GM23338 (cell line): ENCODE measurements at regions not wholly inside any gene's neighbourhood (a gene's known extent, or its start where the extent isn't known, plus 50 kb on each side); places are given as distances from the start of the nearest gene placed in this dataset.

Experiments
- ATAC-seq: fragments of 200-7000 bp; cut with Tn5 transposase; 3 replicates; pipeline ENCODE4 v1.9.1; 2020
- DNase-seq: peaks from one replicate; pipeline ENCODE4 v3.0.0-alpha.2; 2015; ENCODE audit warnings: low spot score
- H2AFZ ChIP-seq: fragments of 200-600 bp; sonication (generic); 2 replicates; pipeline ENCODE4 v1.8.0; 2016; ENCODE audit warnings: antibody characterized with exemption, mild to moderate bottlenecking, moderate library complexity
- H3F3A ChIP-seq: fragments of 200-600 bp; sonication (generic); replicated peaks from 2 replicates; pipeline ENCODE4 v1.8.0; 2017; ENCODE audit warnings: antibody characterized with exemption, mixed run types, low read depth
- H3K27ac ChIP-seq: fragments of 200-600 bp; sonication (generic); 2 replicates; pipeline ENCODE4 v1.6.1; 2016; ENCODE audit warnings: low read depth
- H3K27me3 ChIP-seq: fragments of 200-600 bp; sonication (generic); 2 replicates; pipeline ENCODE4 v1.8.0; 2016; ENCODE audit warnings: mild to moderate bottlenecking, mixed run types, moderate library complexity; ENCODE audit not compliant: insufficient read depth
- H3K36me3 ChIP-seq: fragments of 200-600 bp; sonication (generic); 2 replicates; pipeline ENCODE4 v1.8.0; 2016; ENCODE audit warnings: mild to moderate bottlenecking; ENCODE audit not compliant: insufficient read depth
- H3K4me1 ChIP-seq: fragments of 200-600 bp; sonication (generic); 2 replicates; pipeline ENCODE4 v1.8.0; 2016; ENCODE audit warnings: mild to moderate bottlenecking, moderate library complexity; ENCODE audit not compliant: insufficient read depth
- H3K4me2 ChIP-seq: fragments of 200-600 bp; sonication (generic); 2 replicates; pipeline ENCODE4 v1.7.1; 2017; ENCODE audit warnings: mixed run types
- H3K4me3 ChIP-seq: fragments of 200-600 bp; sonication (generic); 2 replicates; pipeline ENCODE4 v1.6.1; 2016; ENCODE audit warnings: mixed run types
- H3K79me2 ChIP-seq: fragments of 200-600 bp; sonication (generic); replicated peaks from 2 replicates; pipeline ENCODE4 v1.8.0; 2017; ENCODE audit warnings: mild to moderate bottlenecking; ENCODE audit not compliant: insufficient read depth
- H3K9me2 ChIP-seq: fragments of 200-600 bp; sonication (generic); 2 replicates; pipeline ENCODE4 v1.8.0; 2017; ENCODE audit not compliant: insufficient read depth
- H4K20me1 ChIP-seq: fragments of 200-600 bp; sonication (generic); replicated peaks from 2 replicates; pipeline ENCODE4 v1.8.0; 2017; ENCODE audit warnings: mild to moderate bottlenecking; ENCODE audit not compliant: insufficient read depth
- H3K27ac Mint-ChIP-seq: 2 replicates; pipeline ENCODE4 v1.8.0; 2020; ENCODE audit warnings: inconsistent platforms, mild to moderate bottlenecking, moderate library complexity, mixed read lengths
- H3K27me3 Mint-ChIP-seq: 3 replicates; pipeline ENCODE4 v1.8.0; 2022; ENCODE audit warnings: low read depth, mild to moderate bottlenecking, moderate library complexity, mixed read lengths, inconsistent platforms; ENCODE audit not compliant: insufficient read depth, poor library complexity
- H3K36me3 Mint-ChIP-seq: 3 replicates; pipeline ENCODE4 v1.8.0; 2021; ENCODE audit warnings: low read depth, mild to moderate bottlenecking, inconsistent platforms, moderate library complexity, mixed read lengths
- H3K4me1 Mint-ChIP-seq: 3 replicates; pipeline ENCODE4 v1.8.0; 2020; ENCODE audit warnings: mild to moderate bottlenecking, inconsistent platforms, mixed read lengths
- H3K4me3 Mint-ChIP-seq: 3 replicates; pipeline ENCODE4 v1.8.0; 2021; ENCODE audit warnings: moderate library complexity, mild to moderate bottlenecking, inconsistent platforms, mixed read lengths
- H3K9me3 Mint-ChIP-seq: 3 replicates; pipeline ENCODE4 v1.8.0; 2020; ENCODE audit warnings: moderate library complexity, mild to moderate bottlenecking, inconsistent platforms, mixed read lengths
- CREB1 ChIP-seq: fragments of 250-450 bp; sonication (Bioruptor Pico); IDR thresholded peaks from 2 replicates; pipeline ENCODE4 v1.5.0; 2020; ENCODE audit warnings: low read depth, mild to moderate bottlenecking, moderate library complexity
- TF ChIP-seq, protein P1 (sequence below): fragments of 250-450 bp; sonication (Bioruptor Pico); IDR thresholded peaks from 2 replicates; pipeline ENCODE4 v1.5.0; 2020; ENCODE audit warnings: mild to moderate bottlenecking, moderate library complexity
- TF ChIP-seq, protein P2 (sequence below): IDR thresholded peaks from 2 replicates; pipeline ENCODE4 v1.6.1; 2016; ENCODE audit warnings: antibody characterized with exemption

DNA sequence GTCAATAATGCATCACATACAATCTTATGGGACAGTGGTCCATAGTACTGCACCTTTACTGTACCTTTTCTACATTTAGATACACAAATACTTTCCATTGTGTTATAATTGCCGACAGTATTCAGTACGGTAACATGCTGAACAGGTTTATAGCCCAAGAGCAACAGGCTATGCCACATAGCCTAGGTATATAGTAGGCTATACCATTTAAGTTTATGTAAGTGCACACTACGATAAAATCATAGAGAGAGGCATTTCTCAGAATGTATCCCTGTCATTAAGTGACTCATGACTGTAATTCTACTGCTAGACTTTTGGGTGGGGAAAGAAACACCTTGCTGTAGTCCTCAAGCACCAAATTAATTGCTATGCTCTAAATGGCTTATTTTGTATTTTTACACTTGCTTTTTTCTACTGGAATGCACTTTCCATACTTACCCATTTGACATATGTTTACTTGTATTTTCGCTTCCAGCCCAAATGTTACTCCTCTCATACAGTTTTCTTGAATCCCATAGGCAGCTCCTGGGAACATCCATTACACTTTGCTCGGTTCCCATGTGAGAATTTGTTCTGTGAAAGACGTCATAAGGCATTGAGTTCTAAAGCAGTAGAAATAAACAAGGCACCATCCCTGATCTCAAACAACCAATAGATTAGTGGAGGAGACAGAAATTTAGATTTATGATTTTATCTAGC, 714.0 kb upstream of the ID2 start:
- no peaks in the 10 kb centered on the region for H3K27me3 ChIP-seq
- no peaks in the 10 kb centered on the region for H4K20me1 ChIP-seq
- no peak overlapping the region for H3K27ac ChIP-seq
- H3K9me2 ChIP-seq, result peaks cover 5% of the 10 kb centered on the region; the same call in 1 of the 2 replicates
- H3K79me2 ChIP-seq, result no peaks in the 10 kb centered on the region
- DNase-seq, result no peak
- H3K36me3 Mint-ChIP-seq, result no peaks in the 10 kb centered on the region; the same call in 2 of the 3 replicates
- H3K4me3 Mint-ChIP-seq, result no peak overlapping the region
- H3F3A ChIP-seq, result no peaks in the 10 kb centered on the region
- no peaks in the 10 kb centered on the region for H3K36me3 ChIP-seq
- H3K4me3 ChIP-seq, result no peak overlapping the region
- H3K27ac Mint-ChIP-seq, result no peak overlapping the region
- peaks cover 2% of the 10 kb centered on the region for H3K27me3 Mint-ChIP-seq
- H3K9me3 Mint-ChIP-seq, result no peaks in the 10 kb centered on the region
- H3K4me1 ChIP-seq, result peaks cover 13% of the 10 kb centered on the region
- H3K4me1 Mint-ChIP-seq, result peaks cover 10% of the 10 kb centered on the region
- no peak for TF ChIP-seq CREB1
- TF ChIP-seq, protein P1, sequence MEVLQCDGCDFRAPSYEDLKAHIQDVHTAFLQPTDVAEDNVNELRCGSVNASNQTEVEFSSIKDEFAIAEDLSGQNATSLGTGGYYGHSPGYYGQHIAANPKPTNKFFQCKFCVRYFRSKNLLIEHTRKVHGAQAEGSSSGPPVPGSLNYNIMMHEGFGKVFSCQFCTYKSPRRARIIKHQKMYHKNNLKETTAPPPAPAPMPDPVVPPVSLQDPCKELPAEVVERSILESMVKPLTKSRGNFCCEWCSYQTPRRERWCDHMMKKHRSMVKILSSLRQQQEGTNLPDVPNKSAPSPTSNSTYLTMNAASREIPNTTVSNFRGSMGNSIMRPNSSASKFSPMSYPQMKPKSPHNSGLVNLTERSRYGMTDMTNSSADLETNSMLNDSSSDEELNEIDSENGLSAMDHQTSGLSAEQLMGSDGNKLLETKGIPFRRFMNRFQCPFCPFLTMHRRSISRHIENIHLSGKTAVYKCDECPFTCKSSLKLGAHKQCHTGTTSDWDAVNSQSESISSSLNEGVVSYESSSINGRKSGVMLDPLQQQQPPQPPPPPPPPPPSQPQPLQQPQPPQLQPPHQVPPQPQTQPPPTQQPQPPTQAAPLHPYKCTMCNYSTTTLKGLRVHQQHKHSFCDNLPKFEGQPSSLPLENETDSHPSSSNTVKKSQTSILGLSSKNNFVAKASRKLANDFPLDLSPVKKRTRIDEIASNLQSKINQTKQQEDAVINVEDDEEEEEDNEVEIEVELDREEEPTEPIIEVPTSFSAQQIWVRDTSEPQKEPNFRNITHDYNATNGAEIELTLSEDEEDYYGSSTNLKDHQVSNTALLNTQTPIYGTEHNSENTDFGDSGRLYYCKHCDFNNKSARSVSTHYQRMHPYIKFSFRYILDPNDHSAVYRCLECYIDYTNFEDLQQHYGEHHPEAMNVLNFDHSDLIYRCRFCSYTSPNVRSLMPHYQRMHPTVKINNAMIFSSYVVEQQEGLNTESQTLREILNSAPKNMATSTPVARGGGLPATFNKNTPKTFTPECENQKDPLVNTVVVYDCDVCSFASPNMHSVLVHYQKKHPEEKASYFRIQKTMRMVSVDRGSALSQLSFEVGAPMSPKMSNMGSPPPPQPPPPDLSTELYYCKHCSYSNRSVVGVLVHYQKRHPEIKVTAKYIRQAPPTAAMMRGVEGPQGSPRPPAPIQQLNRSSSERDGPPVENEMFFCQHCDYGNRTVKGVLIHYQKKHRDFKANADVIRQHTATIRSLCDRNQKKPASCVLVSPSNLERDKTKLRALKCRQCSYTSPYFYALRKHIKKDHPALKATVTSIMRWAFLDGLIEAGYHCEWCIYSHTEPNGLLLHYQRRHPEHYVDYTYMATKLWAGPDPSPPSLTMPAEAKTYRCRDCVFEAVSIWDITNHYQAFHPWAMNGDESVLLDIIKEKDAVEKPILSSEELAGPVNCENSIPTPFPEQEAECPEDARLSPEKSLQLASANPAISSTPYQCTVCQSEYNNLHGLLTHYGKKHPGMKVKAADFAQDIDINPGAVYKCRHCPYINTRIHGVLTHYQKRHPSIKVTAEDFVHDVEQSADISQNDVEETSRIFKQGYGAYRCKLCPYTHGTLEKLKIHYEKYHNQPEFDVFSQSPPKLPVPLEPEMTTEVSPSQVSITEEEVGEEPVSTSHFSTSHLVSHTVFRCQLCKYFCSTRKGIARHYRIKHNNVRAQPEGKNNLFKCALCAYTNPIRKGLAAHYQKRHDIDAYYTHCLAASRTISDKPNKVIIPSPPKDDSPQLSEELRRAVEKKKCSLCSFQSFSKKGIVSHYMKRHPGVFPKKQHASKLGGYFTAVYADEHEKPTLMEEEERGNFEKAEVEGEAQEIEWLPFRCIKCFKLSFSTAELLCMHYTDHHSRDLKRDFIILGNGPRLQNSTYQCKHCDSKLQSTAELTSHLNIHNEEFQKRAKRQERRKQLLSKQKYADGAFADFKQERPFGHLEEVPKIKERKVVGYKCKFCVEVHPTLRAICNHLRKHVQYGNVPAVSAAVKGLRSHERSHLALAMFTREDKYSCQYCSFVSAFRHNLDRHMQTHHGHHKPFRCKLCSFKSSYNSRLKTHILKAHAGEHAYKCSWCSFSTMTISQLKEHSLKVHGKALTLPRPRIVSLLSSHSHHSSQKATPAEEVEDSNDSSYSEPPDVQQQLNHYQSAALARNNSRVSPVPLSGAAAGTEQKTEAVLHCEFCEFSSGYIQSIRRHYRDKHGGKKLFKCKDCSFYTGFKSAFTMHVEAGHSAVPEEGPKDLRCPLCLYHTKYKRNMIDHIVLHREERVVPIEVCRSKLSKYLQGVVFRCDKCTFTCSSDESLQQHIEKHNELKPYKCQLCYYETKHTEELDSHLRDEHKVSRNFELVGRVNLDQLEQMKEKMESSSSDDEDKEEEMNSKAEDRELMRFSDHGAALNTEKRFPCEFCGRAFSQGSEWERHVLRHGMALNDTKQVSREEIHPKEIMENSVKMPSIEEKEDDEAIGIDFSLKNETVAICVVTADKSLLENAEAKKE (CRISPR knock-in tag), result no peak
- TF ChIP-seq, protein P2, sequence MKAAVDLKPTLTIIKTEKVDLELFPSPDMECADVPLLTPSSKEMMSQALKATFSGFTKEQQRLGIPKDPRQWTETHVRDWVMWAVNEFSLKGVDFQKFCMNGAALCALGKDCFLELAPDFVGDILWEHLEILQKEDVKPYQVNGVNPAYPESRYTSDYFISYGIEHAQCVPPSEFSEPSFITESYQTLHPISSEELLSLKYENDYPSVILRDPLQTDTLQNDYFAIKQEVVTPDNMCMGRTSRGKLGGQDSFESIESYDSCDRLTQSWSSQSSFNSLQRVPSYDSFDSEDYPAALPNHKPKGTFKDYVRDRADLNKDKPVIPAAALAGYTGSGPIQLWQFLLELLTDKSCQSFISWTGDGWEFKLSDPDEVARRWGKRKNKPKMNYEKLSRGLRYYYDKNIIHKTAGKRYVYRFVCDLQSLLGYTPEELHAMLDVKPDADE, result no peak
- peak overlapping the region; percentile 52; the same call in 1 of the 2 replicates for H2AFZ ChIP-seq
- no peak overlapping the region for H3K4me2 ChIP-seq
- no peak for ATAC-seq
